MCF 10A (cell line): ENCODE measurements at regions not wholly inside any gene's neighbourhood (a gene's known extent, or its start where the extent isn't known, plus 50 kb on each side); places are given as distances from the start of the nearest gene placed in this dataset.

ENCODE experiments used
- BruUV-seq: library from RNA; stranded (reverse); fragments of 400-500 nt; replicated peaks from 2 replicates; lab custom pipeline; 2021; lab: Mats Ljungman, UMichigan
- CTCF ChIA-PET: fragments of 300-600 bp; sonication (Branson Sonifier 250); formaldehyde crosslinking; extraction: SDS; loops from one replicate; lab custom pipeline; 2021; ENCODE audit warnings: antibody characterized with exemption, inconsistent platforms; lab: Yijun Ruan, JAX
- POLR2A ChIA-PET: fragments of 300-600, 350-650 bp; sonication (Branson Sonifier 250); formaldehyde crosslinking; extraction: SDS; loops from one replicate; lab custom pipeline; 2020; ENCODE audit warnings: antibody characterized with exemption, inconsistent platforms; lab: Yijun Ruan, JAX
- DNase-seq: peaks from one replicate; pipeline ENCODE4 v3.0.0-alpha.2; 2018; ENCODE audit not compliant: unreplicated experiment
- H3K27ac Mint-ChIP-seq: one replicate; pipeline ENCODE4 v1.8.0; 2022; ENCODE audit warnings: mild to moderate bottlenecking, low read depth, mixed read lengths; ENCODE audit not compliant: unreplicated experiment
- H3K27me3 Mint-ChIP-seq: one replicate; pipeline ENCODE4 v1.8.0; 2022; ENCODE audit warnings: mixed read lengths; ENCODE audit not compliant: insufficient read depth, unreplicated experiment
- H3K36me3 Mint-ChIP-seq: one replicate; pipeline ENCODE4 v1.8.0; 2022; ENCODE audit warnings: mild to moderate bottlenecking, moderate library complexity, mixed read lengths; ENCODE audit not compliant: insufficient read depth, unreplicated experiment
- H3K4me1 Mint-ChIP-seq: one replicate; pipeline ENCODE4 v1.8.0; 2022; ENCODE audit warnings: mixed read lengths; ENCODE audit not compliant: insufficient read depth, unreplicated experiment
- H3K4me3 Mint-ChIP-seq: one replicate; pipeline ENCODE4 v1.8.0; 2022; ENCODE audit warnings: mild to moderate bottlenecking, moderate library complexity, mixed read lengths; ENCODE audit not compliant: unreplicated experiment
- H3K9me3 Mint-ChIP-seq: one replicate; pipeline ENCODE4 v1.8.0; 2022; ENCODE audit warnings: mixed read lengths; ENCODE audit not compliant: unreplicated experiment
- CTCF ChIP-seq: fragments of 200-600 bp; IDR thresholded peaks from one replicate; pipeline ENCODE4 v1.8.0; 2022; ENCODE audit warnings: antibody characterized with exemption, mild to moderate bottlenecking; ENCODE audit not compliant: unreplicated experiment
- intact Hi-C: fragments of 100-400 bp; cut with micrococcal nuclease; formaldehyde crosslinking; loops from 2 replicates; pipeline ENCODE4 v1.14.1; 2022

GRCh38 chr1:218226005-218226404 lies 59.1 kb upstream of the RRP15 start:
- ChIA-PET CTCF (interaction anchor here (1.4 kb wide), 1 partner anchor 10 kb away, joined by 3 read pairs; no protein-coding TSS in a partner anchor), POLR2A (interaction anchor here (0.6 to 0.8 kb wide), 2 partner anchors 34 to 59 kb away, joined by 3 read pairs; partner anchors contain the start of gene RRP15)
- TF ChIP-seq CTCF: no peak
- DNase-seq: no peak
- BruUV-seq: no TSS peak
- intact Hi-C loops: no loop called here
- H3K9me3 Mint-ChIP-seq: no peaks in the 10 kb centered on the region
- H3K4me3 Mint-ChIP-seq: no peak overlapping the region
- H3K27me3 Mint-ChIP-seq: peaks cover 76% of the 10 kb centered on the region
- H3K36me3 Mint-ChIP-seq: no peaks in the 10 kb centered on the region
- no peaks in the 10 kb centered on the region for H3K4me1 Mint-ChIP-seq
- no peak overlapping the region for H3K27ac Mint-ChIP-seq
